Stimulated activated CD4-positive, alpha-beta T cell treated with anti-CD3 and anti-CD28 coated beads, Interleukin-1b, Interleukin-23, amount 100 ng/mL, for 24 hours (primary cell): ENCODE measurements at regions not wholly inside any gene's neighbourhood (a gene's known extent, or its start where the extent isn't known, plus 50 kb on each side); places are given as distances from the start of the nearest gene placed in this dataset.

Source experiments
- DNase-seq, 4 experiments: peaks; one replicate each; pipeline ENCODE4 v3.0.0-alpha.2; 2020; ENCODE audit warnings: low read depth in 4 of 4, low spot score in 1 of 4

DNA sequence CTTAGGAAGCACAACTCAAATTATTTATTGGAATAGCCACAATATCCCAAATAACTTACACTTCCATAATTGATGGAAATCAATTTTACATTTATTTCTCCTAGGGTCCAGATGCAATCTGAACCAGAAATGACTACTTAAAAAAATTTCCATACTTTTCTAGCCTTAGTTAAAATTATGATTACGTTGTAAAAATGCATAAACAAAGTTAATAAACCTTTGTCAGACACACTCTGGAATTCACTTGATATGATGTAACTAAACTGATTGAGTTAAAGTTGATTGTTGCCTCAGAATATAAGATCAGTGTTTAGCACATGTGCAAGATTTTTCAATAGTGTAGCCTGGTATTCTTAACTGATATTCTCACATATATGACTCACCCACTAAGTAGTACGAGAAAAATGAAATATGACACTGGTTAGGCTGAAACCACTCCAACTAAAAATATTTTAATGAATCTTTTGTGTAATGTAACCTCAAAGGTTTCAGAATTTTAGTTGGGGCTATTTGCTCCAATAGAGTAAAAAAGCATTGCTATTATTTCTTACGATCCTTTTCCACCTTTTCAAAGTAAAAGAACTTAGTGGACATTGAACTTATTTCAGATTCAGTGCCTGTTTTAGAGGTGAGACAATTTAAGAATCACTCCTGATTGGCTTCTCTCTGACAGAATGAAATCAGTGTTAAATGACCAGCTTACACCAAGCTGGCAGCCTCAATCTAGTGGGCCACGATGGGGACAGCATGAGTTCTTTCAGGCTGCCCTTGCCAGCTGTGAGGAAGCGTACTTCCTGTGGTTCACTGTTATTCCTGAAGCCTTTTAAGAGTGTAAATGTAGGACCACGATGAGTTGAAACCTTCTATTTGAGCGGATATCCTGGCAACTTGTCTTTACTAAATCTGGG lies 277.2 kb upstream of the CDH9 start:
- DNase-seq = no peak

- no peak for DNase-seq
Observed at GRCh38 chr5:27313549-27313948, 275.2 kb upstream of the CDH9 start.

- no peak for DNase-seq
Observed at GRCh38 chr5:27312291-27312893, 274.0 kb upstream of the CDH9 start.

DNA sequence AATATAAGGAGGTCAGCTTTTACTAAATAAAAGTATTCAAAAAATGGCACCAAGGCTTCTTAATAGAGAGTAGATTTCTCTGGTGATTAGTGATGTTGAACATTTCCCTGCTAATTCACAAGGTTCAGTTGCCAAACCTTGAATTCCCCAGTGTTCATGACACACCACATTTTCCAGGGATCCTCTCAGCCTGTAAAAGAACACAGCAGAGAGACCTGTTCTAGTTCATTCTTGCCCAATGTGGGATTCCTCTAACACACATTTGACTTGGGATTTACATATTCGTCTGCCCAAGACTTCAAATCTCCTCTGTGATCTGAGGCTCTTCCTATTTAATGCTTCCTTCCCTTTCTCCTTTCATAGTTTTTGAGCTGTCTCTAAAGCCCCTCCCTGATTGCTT lies 273.2 kb upstream of the CDH9 start:
- DNase-seq = no peak

DNA sequence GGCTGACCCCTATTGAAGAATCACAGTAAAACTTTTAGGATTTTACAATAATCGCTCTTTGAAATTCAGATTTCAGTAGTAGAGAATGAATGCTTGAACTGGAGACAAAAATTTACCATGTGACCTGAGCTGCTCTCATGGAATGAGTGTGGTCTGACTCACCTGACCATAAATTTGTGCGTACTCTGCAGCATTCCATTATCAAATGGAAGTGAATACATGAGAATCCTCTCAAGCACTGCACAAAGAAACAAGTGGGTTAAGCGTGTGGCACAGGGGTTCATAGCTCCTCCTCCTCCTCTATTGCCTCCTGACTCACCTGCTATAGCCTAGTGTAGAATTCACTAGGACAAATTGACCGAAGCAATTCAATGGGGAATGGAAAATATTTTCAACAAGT lies 269.8 kb upstream of the CDH9 start:
- no peak for DNase-seq

- DNase-seq = no peak
Observed at GRCh38 chr5:27290172-27290571, 251.8 kb upstream of the CDH9 start.

DNA sequence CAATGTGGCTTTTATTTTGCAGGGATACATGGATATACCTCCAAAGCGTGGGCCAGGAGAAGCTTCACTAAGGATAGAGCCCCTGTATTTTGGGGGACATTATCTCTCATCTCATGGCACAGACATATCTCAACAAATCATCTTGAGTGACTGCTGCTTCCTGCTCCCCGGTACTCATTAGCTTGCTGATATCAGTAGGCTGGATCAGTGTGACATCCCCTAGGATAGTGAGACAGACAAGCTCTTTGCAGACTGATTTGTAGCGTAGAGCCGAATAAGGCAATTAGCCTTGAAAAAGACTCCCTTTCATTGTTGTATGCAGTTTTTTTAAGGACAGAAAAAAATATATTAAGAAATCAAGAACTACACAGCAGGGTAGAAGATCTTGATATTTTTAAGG lies 237.7 kb upstream of the CDH9 start:
- DNase-seq = no peak

DNA sequence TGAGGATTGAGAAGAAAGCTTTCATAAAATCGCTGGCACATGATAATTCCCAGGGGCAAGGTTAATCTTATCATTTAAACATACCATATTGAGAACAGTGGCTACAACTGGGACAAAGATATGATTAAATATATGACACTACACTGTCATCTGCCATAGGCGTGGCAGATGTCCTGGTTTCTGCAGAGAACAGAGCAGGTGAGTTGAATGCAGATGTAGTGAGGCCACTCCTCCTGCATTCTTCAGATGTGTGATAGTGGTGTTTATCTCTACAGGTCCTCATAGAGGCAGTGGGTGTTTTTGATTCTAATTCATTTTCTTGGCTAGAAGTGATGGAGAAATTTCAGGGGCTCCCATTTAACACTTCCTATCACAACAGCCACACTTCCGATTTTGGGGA lies 237.0 kb upstream of the CDH9 start:
- DNase-seq = no peak

DNA sequence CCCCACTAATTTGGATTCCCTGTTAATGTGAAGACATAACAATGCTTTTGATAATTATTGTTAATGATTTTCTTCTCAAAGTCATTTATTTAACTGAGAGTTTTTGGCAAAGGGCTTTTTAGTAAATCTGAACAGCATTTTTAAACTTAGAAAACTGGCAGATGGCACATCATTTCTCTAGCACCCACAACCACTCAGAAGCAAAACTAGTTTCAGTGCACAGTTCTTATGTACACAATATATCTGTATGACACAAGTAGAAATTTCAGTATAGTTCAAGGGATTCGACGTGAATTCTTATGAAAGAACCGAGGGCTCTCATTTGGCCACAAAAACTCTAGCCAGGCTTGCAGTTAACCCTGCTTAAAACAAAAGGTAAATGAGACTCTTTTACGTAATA lies 231.4 kb upstream of the CDH9 start:
- DNase-seq = no peak

GRCh38 chr5:27267209-27267824 lies 228.9 kb upstream of the CDH9 start:
- DNase-seq = no peak

GRCh38 chr5:27266184-27266583 lies 227.8 kb upstream of the CDH9 start:
- DNase-seq = no peak

DNA sequence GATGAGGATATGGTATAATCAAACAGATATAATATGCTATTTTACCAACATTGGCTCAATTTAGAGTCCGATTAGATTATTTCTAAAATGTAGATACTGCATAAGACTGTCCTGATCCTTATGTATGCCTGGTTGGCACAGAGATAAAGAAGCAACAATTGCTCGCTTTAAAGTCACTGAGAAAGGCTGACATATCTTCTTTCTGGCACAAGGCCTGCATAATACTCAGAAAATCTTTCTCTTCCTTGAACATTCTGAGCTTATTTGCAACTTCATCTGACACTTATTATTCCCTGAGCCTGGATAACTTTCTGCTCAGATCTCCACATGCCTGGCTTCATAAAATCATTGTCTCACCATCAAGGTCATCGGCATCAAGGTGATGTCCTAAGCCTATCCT lies 219.3 kb upstream of the CDH9 start:
- no peak for DNase-seq

DNA sequence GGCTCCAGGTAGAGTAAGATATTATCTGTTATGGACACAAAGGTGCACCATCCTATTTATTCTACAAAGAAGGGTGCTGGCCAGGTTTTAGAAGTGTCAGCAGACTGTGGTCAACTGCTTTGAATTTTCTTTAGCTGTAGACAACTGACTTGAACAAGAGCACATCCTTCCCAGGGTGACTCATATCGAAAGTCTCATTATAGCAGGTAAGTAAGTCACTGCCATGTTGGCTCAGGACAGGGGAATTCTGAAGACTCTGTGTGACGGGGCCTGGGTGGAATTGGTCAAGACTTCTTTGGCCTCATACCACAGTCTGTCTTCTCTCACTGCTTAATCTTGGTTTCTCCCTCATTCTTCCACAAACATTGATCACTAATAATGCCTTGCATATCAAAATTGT lies 214.5 kb upstream of the CDH9 start:
- no peak for DNase-seq

DNA sequence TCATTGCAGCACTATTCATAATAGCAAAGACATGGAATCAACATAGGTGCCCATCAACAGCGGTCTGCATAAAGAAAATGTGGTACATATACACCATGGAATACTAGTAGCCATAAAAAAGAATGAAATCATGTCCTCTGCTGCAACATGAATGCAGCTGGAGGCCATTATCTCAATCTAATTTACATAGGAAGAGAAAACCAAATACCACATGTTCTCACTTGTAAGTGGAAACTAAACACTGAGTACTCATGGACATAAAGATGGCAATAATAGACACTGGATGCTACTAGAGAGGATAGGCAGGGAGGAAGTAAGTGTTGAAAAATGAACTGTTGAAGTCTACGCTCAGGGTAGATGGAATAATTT lies 203.9 kb upstream of the CDH9 start:
- no peak for DNase-seq

DNA sequence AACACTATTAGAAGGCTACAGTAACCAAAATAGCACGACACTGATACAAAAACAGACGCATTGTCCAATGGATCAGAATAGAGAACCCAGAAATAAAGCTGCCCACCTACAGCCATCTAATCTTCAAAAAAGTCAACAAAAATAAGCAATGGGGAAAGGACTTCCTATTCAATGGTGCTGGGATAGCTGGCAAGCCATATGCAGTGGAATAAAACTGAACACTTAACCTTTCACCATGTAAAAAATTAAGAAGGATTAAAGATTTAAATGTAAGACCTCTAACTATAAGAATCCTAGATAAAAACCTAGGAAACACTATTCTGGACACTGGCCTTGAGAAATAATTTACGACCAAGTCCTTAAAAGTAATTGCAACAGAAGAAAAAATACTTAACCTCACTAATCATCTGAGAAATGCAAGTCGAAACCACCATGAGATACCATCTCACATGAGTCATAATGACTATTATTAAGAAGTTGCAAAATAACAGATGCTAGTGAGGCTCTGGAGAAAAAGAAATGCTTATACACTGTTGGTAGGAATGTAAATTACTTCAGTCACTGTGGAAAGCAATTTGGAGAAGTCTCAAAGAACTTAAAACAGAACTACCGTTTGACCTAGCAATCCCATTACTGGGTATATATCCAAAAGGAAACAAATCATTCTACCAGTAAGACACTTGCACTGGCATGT lies 203.3 kb upstream of the CDH9 start:
- DNase-seq = no peak

DNA sequence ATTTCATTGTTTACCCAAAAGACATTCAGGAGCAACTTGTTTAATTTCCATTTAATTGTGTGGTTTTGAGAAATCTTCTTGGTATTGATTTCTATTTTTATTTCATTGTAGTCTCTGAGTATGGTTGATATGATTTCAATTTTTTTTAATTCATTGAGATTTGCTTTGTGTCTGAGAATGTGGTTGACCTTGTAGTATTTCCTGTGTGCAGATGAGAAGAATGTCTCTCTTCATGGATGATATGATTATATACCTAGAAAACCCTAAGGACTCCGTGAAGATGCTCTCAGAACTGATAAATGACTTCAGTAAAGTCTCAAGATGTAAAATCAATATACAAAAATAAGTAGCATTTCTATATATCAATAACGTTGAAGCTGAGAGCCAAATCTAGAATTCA lies 202.4 kb upstream of the CDH9 start:
- no peak for DNase-seq

- no peak for DNase-seq
Observed at GRCh38 chr5:27234916-27235315, 196.5 kb upstream of the CDH9 start.

- no peak for DNase-seq
Observed at GRCh38 chr5:27221410-27221809, 183.0 kb upstream of the CDH9 start.

DNA sequence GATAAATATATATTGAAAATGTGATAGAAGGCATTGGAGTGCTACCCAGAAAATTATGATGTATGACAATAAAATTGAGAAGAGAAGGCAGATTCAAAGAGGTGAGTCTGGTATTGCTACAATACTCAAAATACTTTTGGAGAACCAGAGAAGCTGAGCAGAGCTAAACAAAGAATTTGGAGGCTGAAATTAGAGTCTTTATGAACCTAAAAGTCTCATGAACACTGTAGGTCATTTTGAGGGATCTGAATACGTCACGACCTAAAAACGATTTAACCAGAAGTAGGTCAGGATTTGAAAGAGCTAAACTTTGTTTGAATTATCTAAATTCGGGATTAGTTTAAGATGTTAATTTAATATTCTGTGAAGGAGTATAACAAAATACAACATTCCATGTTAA lies 182.4 kb upstream of the CDH9 start:
- DNase-seq = no peak

- no peak for DNase-seq
Observed at GRCh38 chr5:27217977-27218376, 179.6 kb upstream of the CDH9 start.

DNA sequence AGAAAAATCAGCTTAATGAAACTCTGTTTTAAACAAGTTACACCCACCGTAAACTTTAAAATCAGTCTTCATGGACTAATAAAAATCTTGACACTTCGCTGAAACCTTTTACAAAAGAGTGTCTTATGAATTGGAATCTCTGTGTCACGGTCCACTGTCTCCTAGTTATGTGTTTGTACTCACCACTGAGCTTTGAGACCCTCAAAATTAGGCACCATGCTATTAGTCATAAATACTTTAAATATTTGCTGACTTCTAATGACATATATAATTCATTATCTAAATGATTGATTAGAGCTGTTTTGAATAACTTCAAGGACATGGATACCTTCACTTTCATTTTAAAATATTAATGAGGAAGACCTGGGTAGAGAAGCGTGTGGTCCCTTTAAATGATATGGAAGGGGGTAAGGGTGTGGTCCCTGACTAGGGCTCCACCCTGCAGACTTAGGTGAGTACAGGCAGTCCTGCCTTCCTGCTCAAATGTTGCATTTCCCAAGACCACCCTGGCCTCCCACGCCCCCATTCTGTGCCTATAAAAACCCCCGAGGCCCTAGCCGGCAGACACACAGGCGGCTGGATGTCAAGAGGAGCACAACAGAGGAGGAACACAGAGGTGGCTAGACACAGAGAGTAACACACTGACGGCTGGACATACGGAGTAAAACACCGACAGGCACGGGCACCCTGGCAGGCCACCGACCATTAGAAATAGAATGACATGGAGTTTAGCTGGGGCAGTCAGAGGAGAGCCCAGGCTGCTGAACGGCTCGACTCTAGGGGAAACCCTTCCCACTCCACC lies 179.0 kb upstream of the CDH9 start:
- no peak for DNase-seq
